ENCODE measurements at regions not wholly inside any gene's neighbourhood (a gene's known extent, or its start where the extent isn't known, plus 50 kb on each side); places are given as distances from the start of the nearest gene placed in this dataset.

DNA sequence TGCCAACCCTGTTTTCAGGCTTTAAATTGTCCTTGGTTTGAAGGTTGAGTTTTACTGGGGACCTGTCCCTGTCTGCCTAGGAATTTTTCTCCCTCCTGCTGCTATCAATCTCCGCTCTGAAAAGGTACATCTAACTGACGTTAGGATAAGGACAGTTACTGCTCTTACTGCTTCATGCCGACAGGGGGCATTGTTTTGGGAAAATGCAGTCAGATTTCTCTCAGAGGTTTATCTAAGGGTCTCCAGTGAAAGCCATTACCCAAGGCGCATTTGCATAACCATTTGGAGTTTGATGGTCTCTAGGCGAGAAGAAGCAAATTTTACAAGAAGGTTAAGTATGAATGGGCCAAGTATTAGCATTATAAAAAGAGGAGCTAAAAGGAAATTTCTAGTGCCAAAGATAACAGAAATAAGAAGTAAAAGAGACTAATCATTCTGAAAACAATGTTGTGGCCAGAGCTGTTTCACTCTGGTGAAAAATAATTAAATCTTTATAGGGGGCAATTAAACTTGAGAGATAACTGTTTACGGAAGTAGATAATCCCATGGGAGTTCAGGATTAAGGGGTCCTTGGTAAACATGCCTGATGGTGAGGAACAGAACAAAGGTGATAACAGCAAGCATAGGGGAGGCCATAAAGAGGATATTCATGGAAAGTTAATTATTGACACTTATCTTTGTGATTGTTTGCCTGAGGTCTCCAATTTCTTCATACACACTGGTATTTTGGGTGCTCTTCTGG is 605.0 kb downstream of the MTRR start:
- Histone ChIP-seq H3K9me3 (ENCODE audit: control insufficient read depth in 1 of 2, insufficient read depth in 1 of 2, low read depth in 1 of 2, low read length in 2 of 2) (peaks cover 11 to 20% of the 10 kb centered on the region in 2 experiments; a peak in 3 of 4 replicates), H3K4me1 (ENCODE audit: control insufficient read depth in 1 of 2, insufficient read depth in 2 of 2, low read length in 2 of 2) (no peaks in the 10 kb centered on the region), H3K27me3 (ENCODE audit: insufficient read depth, low read length) (no peaks in the 10 kb centered on the region), H3K9me2 (ENCODE audit: insufficient read depth) (no peaks in the 10 kb centered on the region), H3K9ac (ENCODE audit: low read length) (no peak overlapping the region), H3K27ac (ENCODE audit: low read depth, low read length) (no peak overlapping the region), H3K4me3 (replicated peaks in 1 of 2; ENCODE audit: low read depth in 1 of 2, low read length in 2 of 2) (no peak overlapping the region), H3K4me2 (ENCODE audit: low read length) (no peak overlapping the region), H2AFZ (ENCODE audit: low read depth, low read length, poor library complexity, severe bottlenecking) (no peak overlapping the region), H3K36me3 (ENCODE audit: control insufficient read depth in 1 of 2, insufficient read depth in 2 of 2, low read length in 2 of 2) (no peaks in the 10 kb centered on the region), H4K20me1 (ENCODE audit: insufficient read depth) (no peaks in the 10 kb centered on the region), H3K79me2 (ENCODE audit: insufficient read depth, low read length) (no peaks in the 10 kb centered on the region)
- DNase-seq (ENCODE audit: low read depth, low spot score) = no peak
- TF ChIP-seq ZFX (IDR thresholded peaks at IDR 0.05) (no peak), MAX (IDR thresholded peaks at IDR 0.05) (no peak), YY1 (IDR thresholded peaks at IDR 0.05; ENCODE audit: extremely low read depth, insufficient replicate concordance, low read depth, low read length) (no peak), CTCF (IDR thresholded peaks at IDR 0.05 in 2 of 3, conservative IDR thresholded peaks at IDR 0.05 in 1 of 3; ENCODE audit: borderline replicate concordance in 1 of 3, insufficient read depth in 1 of 3, low read depth in 2 of 3, low read length in 2 of 3) (no peak; a peak in 1 of 6 replicates), RAD21 (IDR thresholded peaks at IDR 0.05; ENCODE audit: low read depth) (no peak), ELF1 (IDR thresholded peaks at IDR 0.05; ENCODE audit: borderline replicate concordance, low read depth) (no peak), SRF (IDR thresholded peaks at IDR 0.05; ENCODE audit: low read depth) (no peak)
- ATAC-seq = no peak
- ChIA-PET POLR2A (no interaction called here), RAD21 (ENCODE audit: low non-redundant PET in 1 of 2, low total read pairs in 2 of 2, uncharacterized antibody in 2 of 2, unreplicated experiment in 2 of 2) (no interaction called here), CTCF (no interaction called here)
- intact Hi-C loops (cut with micrococcal nuclease) = no loop called here
- BruUV-seq (replicated peaks) = no TSS peak

- intact Hi-C loops (cut with micrococcal nuclease) = no loop called here
- Histone ChIP-seq H3K9me3 (ENCODE audit: control insufficient read depth in 1 of 2, insufficient read depth in 1 of 2, low read depth in 1 of 2, low read length in 2 of 2) (peaks cover 11 to 22% of the 10 kb centered on the region in 2 experiments; a peak in 3 of 4 replicates), H3K4me1 (ENCODE audit: control insufficient read depth in 1 of 2, insufficient read depth in 2 of 2, low read length in 2 of 2) (no peaks in the 10 kb centered on the region), H3K9ac (ENCODE audit: low read length) (no peak overlapping the region), H3K27me3 (ENCODE audit: insufficient read depth, low read length) (no peaks in the 10 kb centered on the region), H3K4me3 (replicated peaks in 1 of 2; ENCODE audit: low read depth in 1 of 2, low read length in 2 of 2) (no peak overlapping the region), H3K36me3 (ENCODE audit: control insufficient read depth in 1 of 2, insufficient read depth in 2 of 2, low read length in 2 of 2) (no peaks in the 10 kb centered on the region), H2AFZ (ENCODE audit: low read depth, low read length, poor library complexity, severe bottlenecking) (no peak overlapping the region), H3K79me2 (ENCODE audit: insufficient read depth, low read length) (no peaks in the 10 kb centered on the region), H3K9me2 (ENCODE audit: insufficient read depth) (no peaks in the 10 kb centered on the region), H3K4me2 (ENCODE audit: low read length) (no peak overlapping the region), H3K27ac (ENCODE audit: low read depth, low read length) (no peak overlapping the region), H4K20me1 (ENCODE audit: insufficient read depth) (no peaks in the 10 kb centered on the region)
- ChIA-PET POLR2A (no interaction called here), CTCF (no interaction called here), RAD21 (ENCODE audit: low non-redundant PET in 1 of 2, low total read pairs in 2 of 2, uncharacterized antibody in 2 of 2, unreplicated experiment in 2 of 2) (no interaction called here)
- DNase-seq (ENCODE audit: low read depth, low spot score) (no peak), ATAC-seq (no peak)
- no TSS peak for BruUV-seq (replicated peaks)
- no peak for TF ChIP-seq CBX3 (IDR thresholded peaks at IDR 0.05; ENCODE audit: low read depth)
- TF ChIP-seq CTCF (IDR thresholded peaks at IDR 0.05 in 2 of 3, conservative IDR thresholded peaks at IDR 0.05 in 1 of 3; ENCODE audit: borderline replicate concordance in 1 of 3, insufficient read depth in 1 of 3, low read depth in 2 of 3, low read length in 2 of 3) = no peak
Measured at GRCh38 chr5:8474569-8474930, 605.6 kb downstream of the MTRR start.
